Lower lobe of right lung (tissue), 2 donors: ENCODE measurements at regions not wholly inside any gene's neighbourhood (a gene's known extent, or its start where the extent isn't known, plus 50 kb on each side); places are given as distances from the start of the nearest gene placed in this dataset.

ENCODE experiments used
- ATAC-seq, 2 donors: fragments of 200-7000 bp; cut with Tn5 transposase; one replicate each; pipeline ENCODE4 v1.9.1; 2020 to 2022; ENCODE audit warnings: mild to moderate bottlenecking in 2 of 2, moderate library complexity in 2 of 2
- DNase-seq: peaks from one replicate; pipeline ENCODE4 v3.0.0-alpha.2; 2020
- H3K27ac ChIP-seq: fragments of 200-600 bp; one replicate; pipeline ENCODE4 v1.8.0; 2022
- H3K27me3 ChIP-seq: fragments of 200-600 bp; one replicate; pipeline ENCODE4 v1.8.0; 2022; ENCODE audit warnings: low read depth
- H3K36me3 ChIP-seq: fragments of 200-600 bp; one replicate; pipeline ENCODE4 v1.8.0; 2022; ENCODE audit warnings: mild to moderate bottlenecking
- H3K4me1 ChIP-seq: fragments of 200-600 bp; one replicate; pipeline ENCODE4 v1.8.0; 2022
- H3K4me3 ChIP-seq: fragments of 200-600 bp; one replicate; pipeline ENCODE4 v1.8.0; 2022; ENCODE audit warnings: mild to moderate bottlenecking
- H3K9me3 ChIP-seq: fragments of 200-600 bp; one replicate; pipeline ENCODE4 v1.8.0; 2022
- intact Hi-C: fragments of 100-400 bp; cut with DNase I; formaldehyde crosslinking; loops from one replicate; pipeline ENCODE4 v1.11.0; 2022
- TF ChIP-seq, protein P1 (sequence below): fragments of 200-600 bp; IDR thresholded peaks from one replicate; pipeline ENCODE4 v1.8.0; 2022; ENCODE audit warnings: antibody characterized with exemption, mild to moderate bottlenecking
- donor health status: DM: no; HTN: yes; CAD: no; lungs with severe emphysema.

DNA sequence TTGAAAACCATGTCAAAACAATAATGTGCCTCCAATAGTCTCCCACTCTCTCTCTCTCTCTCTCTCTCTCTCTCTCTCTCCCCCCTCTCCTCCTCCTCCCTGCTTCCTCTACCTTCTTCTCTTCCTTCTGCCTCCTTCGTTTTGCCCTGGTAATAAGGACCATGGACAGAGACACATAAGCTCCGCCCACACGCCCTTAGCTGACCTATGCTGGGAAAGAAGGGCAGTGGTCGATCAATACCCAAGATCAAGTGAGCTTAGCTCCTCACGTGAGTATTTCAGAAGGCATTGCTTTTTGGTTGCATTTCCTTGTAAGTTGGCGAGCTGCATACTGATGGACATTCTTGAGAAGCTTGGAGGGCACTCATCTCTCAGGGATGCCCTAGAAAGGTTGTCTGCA is 194.8 kb downstream of the MIAT start:
- Histone ChIP-seq H3K4me3 (no peak overlapping the region), H3K36me3 (no peaks in the 10 kb centered on the region), H3K9me3 (no peaks in the 10 kb centered on the region), H3K4me1 (no peaks in the 10 kb centered on the region), H3K27me3 (no peaks in the 10 kb centered on the region), H3K27ac (no peak overlapping the region)
- ATAC-seq: no peak
- intact Hi-C loops: no loop called here
- TF ChIP-seq, protein P1, sequence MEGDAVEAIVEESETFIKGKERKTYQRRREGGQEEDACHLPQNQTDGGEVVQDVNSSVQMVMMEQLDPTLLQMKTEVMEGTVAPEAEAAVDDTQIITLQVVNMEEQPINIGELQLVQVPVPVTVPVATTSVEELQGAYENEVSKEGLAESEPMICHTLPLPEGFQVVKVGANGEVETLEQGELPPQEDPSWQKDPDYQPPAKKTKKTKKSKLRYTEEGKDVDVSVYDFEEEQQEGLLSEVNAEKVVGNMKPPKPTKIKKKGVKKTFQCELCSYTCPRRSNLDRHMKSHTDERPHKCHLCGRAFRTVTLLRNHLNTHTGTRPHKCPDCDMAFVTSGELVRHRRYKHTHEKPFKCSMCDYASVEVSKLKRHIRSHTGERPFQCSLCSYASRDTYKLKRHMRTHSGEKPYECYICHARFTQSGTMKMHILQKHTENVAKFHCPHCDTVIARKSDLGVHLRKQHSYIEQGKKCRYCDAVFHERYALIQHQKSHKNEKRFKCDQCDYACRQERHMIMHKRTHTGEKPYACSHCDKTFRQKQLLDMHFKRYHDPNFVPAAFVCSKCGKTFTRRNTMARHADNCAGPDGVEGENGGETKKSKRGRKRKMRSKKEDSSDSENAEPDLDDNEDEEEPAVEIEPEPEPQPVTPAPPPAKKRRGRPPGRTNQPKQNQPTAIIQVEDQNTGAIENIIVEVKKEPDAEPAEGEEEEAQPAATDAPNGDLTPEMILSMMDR: no peak
- DNase-seq: no peak

DNA sequence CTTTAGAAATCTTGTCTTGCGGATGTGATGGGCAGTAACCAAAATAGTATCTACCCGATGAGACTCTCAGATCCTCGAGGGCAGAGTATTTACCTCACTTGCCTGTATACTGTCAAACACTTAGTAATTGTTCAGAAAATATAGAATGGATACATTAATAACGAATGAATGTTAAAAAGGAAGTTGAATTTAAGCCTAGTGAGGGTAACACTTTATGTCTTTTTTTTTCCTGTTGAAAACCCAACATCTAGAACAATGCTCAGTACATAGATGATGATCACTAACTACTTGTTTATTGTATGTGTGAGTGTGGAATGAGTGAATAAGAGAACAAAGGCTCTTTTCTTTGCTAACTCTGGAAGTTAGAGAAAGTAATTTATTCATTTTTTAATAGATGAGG is 195.7 kb downstream of the MIAT start:
- no peak for DNase-seq
- intact Hi-C loops: no loop called here
- H3K4me1 ChIP-seq: no peaks in the 10 kb centered on the region
- H3K4me3 ChIP-seq: no peak overlapping the region
- TF ChIP-seq, protein P1: no peak
- H3K27me3 ChIP-seq: no peaks in the 10 kb centered on the region
- no peak for ATAC-seq
- no peak overlapping the region for H3K27ac ChIP-seq
- H3K9me3 ChIP-seq: no peaks in the 10 kb centered on the region
- no peaks in the 10 kb centered on the region for H3K36me3 ChIP-seq

DNA sequence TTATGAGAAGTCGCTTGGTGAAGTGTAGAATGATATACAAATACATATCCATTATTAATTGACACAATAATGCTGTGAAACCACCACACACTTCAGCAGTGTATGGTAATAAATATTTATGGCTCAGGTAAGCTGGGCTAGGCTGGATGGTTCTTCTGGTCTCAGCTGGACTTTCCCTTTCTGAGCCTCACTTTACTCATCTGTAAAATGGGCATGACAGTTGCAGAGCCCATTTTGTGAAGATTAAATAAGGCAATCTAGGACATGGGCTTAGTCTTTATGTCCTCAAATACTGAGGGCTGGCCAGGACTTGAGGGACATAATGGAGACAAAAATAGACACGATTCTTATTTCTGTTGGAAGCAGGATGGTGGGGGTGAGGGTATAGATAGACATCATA is 196.1 kb downstream of the MIAT start:
- DNase-seq: no peak
- no peaks in the 10 kb centered on the region for H3K4me1 ChIP-seq
- no peaks in the 10 kb centered on the region for H3K27me3 ChIP-seq
- no peaks in the 10 kb centered on the region for H3K9me3 ChIP-seq
- no peaks in the 10 kb centered on the region for H3K36me3 ChIP-seq
- H3K27ac ChIP-seq: no peak overlapping the region
- ATAC-seq: no peak
- intact Hi-C loops: no loop called here
- TF ChIP-seq, protein P1: no peak
- H3K4me3 ChIP-seq: no peak overlapping the region

DNA sequence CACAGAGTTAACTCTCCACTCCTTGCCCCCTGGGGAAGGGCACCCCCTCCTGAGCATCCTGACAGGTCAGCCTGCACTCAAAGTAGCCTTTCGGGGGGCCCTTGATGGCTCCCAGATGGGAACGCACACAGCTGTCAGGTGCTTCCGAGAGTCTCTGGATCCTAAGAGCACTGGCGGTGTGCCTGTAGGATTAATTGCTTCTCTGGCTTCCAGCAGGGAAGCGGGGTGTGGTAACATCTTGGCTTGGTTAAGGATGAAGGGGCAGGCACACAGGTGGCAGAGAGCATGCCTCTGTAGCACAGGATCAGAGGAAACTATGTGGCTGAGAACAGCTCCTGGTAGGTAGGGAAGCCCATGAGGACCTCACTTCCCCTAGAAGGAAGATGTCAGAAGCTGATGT is 199.8 kb downstream of the MIAT start:
- DNase-seq: no peak
- ATAC-seq: no peak
- Histone ChIP-seq H3K36me3 (no peaks in the 10 kb centered on the region), H3K4me3 (no peak overlapping the region), H3K27ac (no peak overlapping the region), H3K9me3 (no peaks in the 10 kb centered on the region), H3K27me3 (no peaks in the 10 kb centered on the region), H3K4me1 (no peaks in the 10 kb centered on the region)
- intact Hi-C loops: no loop called here
- TF ChIP-seq, protein P1: no peak

DNA sequence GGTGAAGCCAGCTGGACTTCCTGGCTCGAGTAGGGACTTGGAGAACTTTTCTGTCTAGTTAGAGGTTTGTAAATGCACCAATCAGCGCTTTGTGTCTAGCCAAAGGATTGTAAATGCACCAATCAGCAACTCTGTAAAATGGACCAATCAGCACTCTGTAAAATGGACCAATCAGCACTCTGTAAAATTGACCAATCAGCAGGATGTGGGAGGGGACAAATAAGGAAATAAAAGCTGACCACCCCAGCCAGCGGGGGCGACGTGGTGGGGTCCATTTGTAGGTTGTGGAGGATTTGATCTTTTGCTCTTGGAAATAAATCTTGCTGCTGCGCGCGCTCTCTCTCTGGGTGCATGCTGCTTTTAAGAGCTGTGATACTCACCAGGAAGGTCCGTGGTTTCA is 202.9 kb downstream of the MIAT start:
- Histone ChIP-seq H3K27ac (no peak overlapping the region), H3K4me1 (no peaks in the 10 kb centered on the region), H3K36me3 (no peaks in the 10 kb centered on the region), H3K27me3 (no peaks in the 10 kb centered on the region), H3K4me3 (no peak overlapping the region), H3K9me3 (no peaks in the 10 kb centered on the region)
- ATAC-seq (no peak), DNase-seq (no peak)
- intact Hi-C loops: no loop called here
- TF ChIP-seq, protein P1: no peak

DNA sequence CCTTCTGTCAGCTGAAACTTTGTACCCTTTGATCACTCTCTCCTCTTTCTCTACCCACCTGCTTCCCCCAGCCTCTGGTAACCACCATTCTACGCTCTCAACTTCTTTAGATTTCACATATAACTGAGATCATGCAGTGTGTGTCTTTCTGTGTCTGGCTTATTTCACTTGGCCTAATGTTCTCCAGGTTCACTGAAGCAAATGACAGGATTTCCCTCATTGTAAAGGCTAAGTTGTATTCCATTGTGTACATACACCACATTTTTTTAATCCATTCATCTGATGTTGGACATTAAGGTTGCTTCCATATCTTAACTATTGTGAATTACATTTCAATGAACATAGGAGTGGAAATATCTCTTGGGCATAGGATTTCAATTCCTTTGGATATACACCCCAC is 207.6 kb downstream of the MIAT start:
- DNase-seq (no peak), ATAC-seq (no peak)
- Histone ChIP-seq H3K27ac (no peak overlapping the region), H3K27me3 (no peaks in the 10 kb centered on the region), H3K4me1 (no peaks in the 10 kb centered on the region), H3K36me3 (no peaks in the 10 kb centered on the region), H3K9me3 (no peaks in the 10 kb centered on the region), H3K4me3 (no peak overlapping the region)
- TF ChIP-seq, protein P1: no peak
- intact Hi-C loops: no loop called here
